Transverse colon (tissue), 4 donors: ENCODE measurements at regions not wholly inside any gene's neighbourhood (a gene's known extent, or its start where the extent isn't known, plus 50 kb on each side); places are given as distances from the start of the nearest gene placed in this dataset.

ENCODE experiments used
- DNase-seq: peaks from one replicate; pipeline ENCODE4 v3.0.0-alpha.2; 2019
- H3K27ac ChIP-seq, 4 donors: fragments of 200-600 bp; sonication (generic); 2 replicates each; pipeline ENCODE4 v1.5.1; 2016 to 2018; ENCODE audit warnings: inconsistent platforms in 4 of 4
- H3K27me3 ChIP-seq: fragments of 200-600 bp; sonication (generic); 2 replicates; pipeline ENCODE4 v1.5.1; 2017; ENCODE audit warnings: inconsistent platforms
- H3K36me3 ChIP-seq, 4 donors: fragments of 200-600 bp; sonication (generic); 2 replicates each; pipeline ENCODE4 v1.5.1; 2017 to 2019; ENCODE audit warnings: inconsistent platforms in 4 of 4
- H3K4me1 ChIP-seq, 4 donors: fragments of 200-600 bp; sonication (generic); 2 replicates each; pipeline ENCODE4 v1.5.1; 2017 to 2020; ENCODE audit warnings: inconsistent platforms in 4 of 4
- H3K4me3 ChIP-seq, 4 donors: fragments of 200-600 bp; sonication (generic); 1 replicate in 1 of 4; 2 replicates in 3 of 4; pipeline versions ENCODE4 v1.5.1 to v1.6.1; 2017 to 2019; ENCODE audit warnings: inconsistent platforms in 4 of 4
- H3K9me3 ChIP-seq, 2 donors: fragments of 200-600 bp; sonication (generic); 2 replicates each; pipeline ENCODE4 v1.5.1; 2017 to 2019; ENCODE audit warnings: inconsistent platforms in 2 of 2
- EP300 ChIP-seq: sonication (generic); formaldehyde crosslinking; IDR thresholded peaks from one replicate; pipeline ENCODE4 v1.6.1; 2017; ENCODE audit warnings: antibody characterized with exemption, low read depth
- POLR2A ChIP-seq: fragments of 450-650 bp; IDR thresholded peaks from one replicate; pipeline ENCODE4 v1.6.1; 2016; ENCODE audit warnings: antibody characterized with exemption, mild to moderate bottlenecking, moderate library complexity
- POLR2AphosphoS5 ChIP-seq, 3 donors: sonication (generic); formaldehyde crosslinking; IDR thresholded peaks; one replicate each; pipeline ENCODE4 v1.6.1; 2016; ENCODE audit warnings: antibody characterized with exemption in 3 of 3
- WGBS, 2 donors: methylation state at CpG; one replicate each; pipeline ENCODE4 v1.1.5; 2018; ENCODE audit warnings: low coverage in 1 of 2; 5-methylcytosine and 5-hydroxymethylcytosine counted together
- in situ Hi-C, 4 donors: fragments of 200-750 bp; cut with MboI; loops; one replicate each; pipeline versions ENCODE4 v1.15.0 to v1.15.1; 2017; ENCODE audit warnings: low sequenced_read_pairs in 3 of 4, low pct_ligation_motif_present in 1 of 4, low pct_unique_long_range_greater_than_20kb in 1 of 4
- intact Hi-C: fragments of 100-400 bp; cut with DNase I; formaldehyde crosslinking; loops from one replicate; pipeline ENCODE4 v1.15.1; 2023; ENCODE audit warnings: low total_unique reads
- small RNA-seq, 4 donors: library from RNA; depleted of rRNA; stranded (forward); fragments of <200 nt; gene quantifications; one replicate each; pipeline ENCODE3, GENCODE V24; 2016
- TF ChIP-seq, protein P1 (sequence below), 5 experiments: fragments of 200-600 bp in 3 of 5; fragments of 450-650 bp in 2 of 5; sonication (generic) in 3 of 5; IDR thresholded peaks; 1 replicate in 2 of 5; 2 replicates in 3 of 5; pipeline ENCODE4 v1.5.1; 2016 to 2017; ENCODE audit warnings: antibody characterized with exemption in 5 of 5, inconsistent platforms in 3 of 5, mild to moderate bottlenecking in 2 of 5, moderate library complexity in 1 of 5

DNA sequence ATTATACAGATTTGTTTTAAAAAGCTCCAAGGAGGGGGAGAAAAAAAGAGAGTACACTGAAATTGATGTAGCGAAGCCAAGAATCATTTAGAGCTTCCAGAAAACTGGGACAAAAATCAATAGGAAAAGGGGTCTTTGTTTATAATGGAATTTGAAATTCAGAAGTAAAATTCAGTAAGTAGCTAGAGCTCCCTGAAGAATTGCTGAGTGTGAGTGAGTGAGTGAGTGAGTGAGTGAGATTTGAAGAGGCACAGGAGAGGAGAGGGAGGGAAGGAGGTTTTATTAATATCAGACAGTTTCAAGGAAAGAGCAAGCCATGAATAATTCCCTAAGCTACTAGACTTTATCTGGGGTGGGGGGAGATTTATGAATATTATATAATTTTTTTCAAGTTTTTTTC is 60.7 kb upstream of the ARHGAP28 start:
- WGBS, 2 donors, result 87 to 93% methylated on average over 1 of the region's 1 CpG
- TF ChIP-seq POLR2A, result no peak
- no peak for TF ChIP-seq POLR2AphosphoS5 (IDR thresholded peaks at IDR 0.05)
- no peaks in the 10 kb centered on the region for H3K36me3 ChIP-seq
- intact Hi-C loops (no loop called here), in situ Hi-C loops (no loop called here)
- no peaks in the 10 kb centered on the region for H3K9me3 ChIP-seq
- no peak overlapping the region for H3K4me3 ChIP-seq
- H3K27ac ChIP-seq, result no peak overlapping the region
- no peak for DNase-seq
- no peaks in the 10 kb centered on the region for H3K27me3 ChIP-seq
- H3K4me1 ChIP-seq, result no peaks in the 10 kb centered on the region

DNA sequence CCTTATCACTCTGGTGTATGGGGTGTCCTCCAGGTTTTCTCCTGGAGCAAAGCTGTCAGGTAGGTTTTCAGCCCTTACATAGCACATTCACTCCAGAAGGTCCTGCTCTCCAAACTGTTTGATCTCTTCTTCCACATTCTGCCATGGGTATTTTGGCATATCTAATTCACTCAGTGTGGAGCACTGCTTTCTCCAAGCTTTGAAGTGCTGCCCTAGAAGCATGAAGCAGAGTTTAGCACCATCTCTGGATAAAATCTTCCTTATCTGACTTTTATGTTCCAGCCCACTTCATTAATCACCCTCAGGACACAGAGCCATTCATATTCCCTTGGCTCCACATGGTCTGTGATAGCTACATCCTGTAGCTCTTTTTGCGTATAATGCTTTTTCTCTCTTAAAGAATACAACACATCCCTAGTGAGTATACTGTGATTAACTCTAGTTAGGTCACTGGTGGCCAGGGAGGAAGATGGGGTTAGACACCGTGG is 56.7 kb upstream of the ARHGAP28 start:
- no peaks in the 10 kb centered on the region for H3K27me3 ChIP-seq
- WGBS, 2 donors, result 82 to 83% methylated on average over 2 of the region's 2 CpGs
- DNase-seq, result no peak
- intact Hi-C loops (no loop called here), in situ Hi-C loops (no loop called here)
- TF ChIP-seq POLR2A (no peak), POLR2AphosphoS5 (IDR thresholded peaks at IDR 0.05) (no peak), EP300 (no peak)
- TF ChIP-seq, protein P1, sequence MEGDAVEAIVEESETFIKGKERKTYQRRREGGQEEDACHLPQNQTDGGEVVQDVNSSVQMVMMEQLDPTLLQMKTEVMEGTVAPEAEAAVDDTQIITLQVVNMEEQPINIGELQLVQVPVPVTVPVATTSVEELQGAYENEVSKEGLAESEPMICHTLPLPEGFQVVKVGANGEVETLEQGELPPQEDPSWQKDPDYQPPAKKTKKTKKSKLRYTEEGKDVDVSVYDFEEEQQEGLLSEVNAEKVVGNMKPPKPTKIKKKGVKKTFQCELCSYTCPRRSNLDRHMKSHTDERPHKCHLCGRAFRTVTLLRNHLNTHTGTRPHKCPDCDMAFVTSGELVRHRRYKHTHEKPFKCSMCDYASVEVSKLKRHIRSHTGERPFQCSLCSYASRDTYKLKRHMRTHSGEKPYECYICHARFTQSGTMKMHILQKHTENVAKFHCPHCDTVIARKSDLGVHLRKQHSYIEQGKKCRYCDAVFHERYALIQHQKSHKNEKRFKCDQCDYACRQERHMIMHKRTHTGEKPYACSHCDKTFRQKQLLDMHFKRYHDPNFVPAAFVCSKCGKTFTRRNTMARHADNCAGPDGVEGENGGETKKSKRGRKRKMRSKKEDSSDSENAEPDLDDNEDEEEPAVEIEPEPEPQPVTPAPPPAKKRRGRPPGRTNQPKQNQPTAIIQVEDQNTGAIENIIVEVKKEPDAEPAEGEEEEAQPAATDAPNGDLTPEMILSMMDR (IDR thresholded peaks at IDR 0.05), result no peak
- H3K4me3 ChIP-seq, result no peak overlapping the region
- H3K9me3 ChIP-seq, result no peaks in the 10 kb centered on the region
- no peaks in the 10 kb centered on the region for H3K36me3 ChIP-seq
- no peak overlapping the region for H3K27ac ChIP-seq
- H3K4me1 ChIP-seq, result no peaks in the 10 kb centered on the region

DNA sequence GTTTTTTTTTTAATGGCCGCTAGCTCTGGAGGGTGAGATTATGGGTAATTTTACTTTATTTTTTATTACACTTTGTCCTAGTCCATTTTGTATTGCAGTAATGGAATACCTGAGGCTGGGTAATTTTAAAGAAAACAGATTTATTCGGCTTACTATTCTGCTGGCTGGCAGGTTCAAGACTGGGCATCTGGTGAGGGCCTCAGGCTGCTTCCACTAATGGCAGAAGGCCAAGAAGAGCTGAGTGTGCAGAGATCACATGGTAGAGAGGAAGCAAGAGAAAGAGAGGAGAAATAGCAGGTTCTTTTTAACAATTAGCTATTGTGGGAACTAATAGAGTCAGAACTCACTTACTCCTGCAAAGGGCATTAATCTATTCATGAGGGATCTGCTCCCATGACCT is 52.4 kb upstream of the ARHGAP28 start:
- 93 to 95% methylated on average over 2 of the region's 2 CpGs for WGBS, 2 donors
- Histone ChIP-seq H3K4me3 (no peak overlapping the region), H3K27ac (no peak overlapping the region), H3K9me3 (no peaks in the 10 kb centered on the region), H3K27me3 (no peaks in the 10 kb centered on the region), H3K36me3 (no peaks in the 10 kb centered on the region), H3K4me1 (no peaks in the 10 kb centered on the region)
- in situ Hi-C loops, result no loop called here
- intact Hi-C loops, result no loop called here
- no peak for DNase-seq
- TF ChIP-seq POLR2A, result no peak
- TF ChIP-seq, protein P1 (IDR thresholded peaks at IDR 0.05), result no peak
- TF ChIP-seq EP300, result no peak
- no peak for TF ChIP-seq POLR2AphosphoS5 (IDR thresholded peaks at IDR 0.05)

DNA sequence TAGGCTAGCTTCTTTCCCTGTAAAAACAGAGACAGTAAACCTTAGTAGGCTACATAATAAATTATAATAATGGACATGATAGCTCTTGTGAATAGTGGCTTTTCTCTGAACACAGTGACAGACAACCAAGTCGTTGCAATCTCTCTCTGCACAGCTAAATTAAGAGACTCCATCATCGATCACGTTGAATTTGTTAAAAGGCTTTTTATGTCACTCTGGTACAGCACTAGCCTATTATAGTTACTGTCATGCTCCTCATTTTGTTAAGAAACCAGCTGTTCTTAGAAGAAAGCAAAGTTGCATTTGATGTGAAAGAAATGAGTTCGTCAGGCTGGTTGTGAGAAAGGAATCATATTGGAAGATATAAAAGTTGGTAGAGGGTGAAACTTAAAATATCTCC is 50.3 kb upstream of the ARHGAP28 start:
- no peaks in the 10 kb centered on the region for H3K4me1 ChIP-seq
- intact Hi-C loops, result no loop called here
- no peaks in the 10 kb centered on the region for H3K36me3 ChIP-seq
- 43 to 45% methylated on average over 4 of the region's 4 CpGs for WGBS, 2 donors
- no peak for DNase-seq
- in situ Hi-C loops, result no loop called here
- no peaks in the 10 kb centered on the region for H3K27me3 ChIP-seq
- TF ChIP-seq, protein P1 (IDR thresholded peaks at IDR 0.05), result no peak
- TF ChIP-seq POLR2AphosphoS5 (IDR thresholded peaks at IDR 0.05) (no peak), EP300 (no peak), POLR2A (no peak)
- no peak overlapping the region for H3K27ac ChIP-seq
- H3K9me3 ChIP-seq, result no peaks in the 10 kb centered on the region
- H3K4me3 ChIP-seq, result no peak overlapping the region

Small RNA genes lying in the stretch of these regions (small RNA-seq; reads per million reads assigned to genes)
- gene RN7SL282P, result 0 reads per million in 4 donors
